ENCODE measurements at regions not wholly inside any gene's neighbourhood (a gene's known extent, or its start where the extent isn't known, plus 50 kb on each side); places are given as distances from the start of the nearest gene placed in this dataset.

DNA sequence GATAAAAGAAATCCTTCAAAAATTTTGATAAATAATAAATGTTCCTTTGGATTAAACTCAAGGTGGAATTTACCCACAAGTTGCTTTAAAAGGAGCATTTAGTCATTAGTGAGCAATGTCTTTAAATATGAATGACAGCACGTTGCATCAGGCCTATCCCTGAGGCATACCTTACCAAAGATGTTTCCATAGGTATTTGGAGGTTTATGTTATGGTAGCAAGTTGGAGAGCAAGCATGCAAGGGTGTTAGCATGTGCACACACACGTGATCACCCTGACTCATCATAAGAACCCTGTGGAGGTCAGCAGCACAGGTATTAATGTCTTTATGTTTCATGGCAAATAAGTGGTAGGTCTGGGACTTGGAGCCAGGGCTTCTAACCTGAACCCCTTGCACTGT lies 159.9 kb downstream of the ACTR3 start:
- TF ChIP-seq POLR2A (IDR thresholded peaks at IDR 0.05) (no peak), POLR2AphosphoS5 (IDR thresholded peaks at IDR 0.05) (no peak)
